ENCODE measurements at regions not wholly inside any gene's neighbourhood (a gene's known extent, or its start where the extent isn't known, plus 50 kb on each side); places are given as distances from the start of the nearest gene placed in this dataset.

- no peak for DNase-seq
These were observed 90.5 kb upstream of the PLXNA4 start for GRCh38 chr7:132666774-132667172.

GRCh38 chr7:132666071-132666773, 90.0 kb upstream of the PLXNA4 start:
- DNase-seq = peak in 1 of 2 donors; percentile 6

GRCh38 chr7:132656846-132657776, 80.8 kb upstream of the PLXNA4 start:
- no peak for DNase-seq

- DNase-seq = no peak
These were observed 80.1 kb upstream of the PLXNA4 start for GRCh38 chr7:132656341-132656740.

DNA sequence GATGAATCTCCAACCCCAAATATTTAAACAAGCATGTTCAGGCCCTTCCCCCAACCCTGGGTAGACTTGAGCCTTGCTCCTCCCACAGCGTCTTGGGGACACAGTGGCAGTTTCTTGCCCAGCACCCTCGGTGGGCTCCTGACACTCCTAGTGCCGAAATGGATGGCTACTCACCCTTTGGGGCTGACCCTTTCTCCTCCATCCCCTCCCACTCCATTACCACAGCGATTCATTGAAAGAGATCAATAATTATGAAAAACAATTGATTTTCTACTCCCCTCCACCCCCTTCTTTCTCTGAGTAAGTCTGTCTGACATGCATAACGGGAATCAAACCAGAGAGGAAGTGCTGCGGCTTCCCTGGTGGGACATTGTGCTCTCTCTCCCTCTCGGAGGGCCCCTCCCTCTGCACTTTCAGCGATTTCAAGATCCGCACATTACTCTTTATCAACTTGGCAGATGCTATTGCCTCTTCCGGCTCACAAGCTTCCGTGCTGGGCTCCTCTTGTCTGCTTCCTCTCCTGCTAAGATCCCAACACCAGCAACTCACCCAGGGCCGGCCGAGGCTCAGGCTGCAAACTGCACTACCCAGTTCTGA, 79.0 kb upstream of the PLXNA4 start:
- DNase-seq = peak in 1 of 2 donors; percentile 96

- DNase-seq = no peak
These were observed 77.9 kb upstream of the PLXNA4 start for GRCh38 chr7:132654150-132654549.

GRCh38 chr7:132653366-132653930, 77.2 kb upstream of the PLXNA4 start:
- DNase-seq = peak in 1 of 2 donors; percentile 49

- DNase-seq = no peak
These were observed 76.2 kb upstream of the PLXNA4 start for GRCh38 chr7:132652507-132652906.

- DNase-seq = no peak
These were observed 74.2 kb upstream of the PLXNA4 start for GRCh38 chr7:132650498-132650897.

GRCh38 chr7:132647311-132647710, 71.0 kb upstream of the PLXNA4 start:
- DNase-seq = no peak

- DNase-seq = no peak
These were observed 69.8 kb upstream of the PLXNA4 start for GRCh38 chr7:132646052-132646451.

DNA sequence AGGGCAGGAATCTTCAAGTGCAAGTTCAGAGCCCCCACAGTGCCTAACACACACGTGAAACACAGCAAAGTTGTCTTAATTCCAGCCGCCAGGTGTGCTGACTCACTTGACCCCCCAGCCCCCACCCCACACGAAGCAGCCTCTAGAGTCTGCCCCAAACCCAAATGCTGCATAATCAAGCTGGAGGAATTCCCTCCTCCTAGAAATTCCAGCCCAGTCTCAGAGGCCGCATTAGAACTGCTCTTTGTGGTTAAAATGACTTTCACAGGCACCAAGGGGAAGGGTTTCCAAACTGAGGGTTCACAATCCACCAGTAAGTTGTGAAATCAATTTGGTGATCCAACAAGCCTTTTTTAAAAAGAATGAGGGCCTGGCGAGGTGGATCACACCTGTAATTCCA, 67.0 kb upstream of the PLXNA4 start:
- no peak for DNase-seq

DNA sequence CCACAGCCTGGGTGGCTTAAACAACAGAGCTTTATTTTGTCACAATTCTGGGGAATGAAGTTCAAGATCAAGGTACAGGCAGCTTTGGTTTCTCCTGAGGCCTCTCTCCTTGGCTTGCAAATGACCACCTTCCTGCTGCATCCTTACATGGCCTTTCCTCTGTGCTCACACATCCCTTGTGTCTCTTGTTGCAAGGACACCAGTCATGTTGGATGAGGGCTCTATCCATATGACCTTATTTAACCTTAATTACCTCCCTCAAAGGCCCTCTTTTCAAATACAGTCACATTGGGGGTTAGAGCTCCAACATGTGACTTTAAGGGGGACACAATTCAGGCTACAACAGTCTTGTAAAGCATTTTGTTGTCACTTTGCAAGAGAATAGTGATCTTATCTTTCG, 65.0 kb upstream of the PLXNA4 start:
- DNase-seq = no peak

- no peak for DNase-seq
These were observed 63.7 kb upstream of the PLXNA4 start for GRCh38 chr7:132639983-132640382.

GRCh38 chr7:132638000-132638399, 61.7 kb upstream of the PLXNA4 start:
- DNase-seq = no peak

DNA sequence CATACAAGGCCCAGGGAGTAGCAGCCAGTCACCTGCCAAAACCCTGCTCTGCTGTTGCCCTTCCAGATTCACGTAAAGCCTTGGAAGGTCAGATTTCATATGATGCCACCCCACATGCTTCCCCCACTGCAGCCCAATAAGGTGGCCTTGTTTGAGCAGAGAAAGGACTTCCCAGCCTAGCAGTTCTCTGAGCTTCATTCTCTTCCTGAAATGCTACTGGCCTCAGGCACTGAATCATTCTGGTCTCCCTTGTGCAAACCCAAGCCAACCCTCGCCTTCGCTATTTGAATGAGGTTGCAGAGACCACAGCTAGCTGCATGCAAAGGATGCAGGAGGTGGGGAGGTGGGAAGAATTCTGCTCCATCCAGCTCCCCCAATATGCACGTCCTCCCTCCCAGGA, 60.3 kb upstream of the PLXNA4 start:
- DNase-seq = no peak

- DNase-seq = no peak
These were observed 58.9 kb upstream of the PLXNA4 start for GRCh38 chr7:132635127-132635526.

DNA sequence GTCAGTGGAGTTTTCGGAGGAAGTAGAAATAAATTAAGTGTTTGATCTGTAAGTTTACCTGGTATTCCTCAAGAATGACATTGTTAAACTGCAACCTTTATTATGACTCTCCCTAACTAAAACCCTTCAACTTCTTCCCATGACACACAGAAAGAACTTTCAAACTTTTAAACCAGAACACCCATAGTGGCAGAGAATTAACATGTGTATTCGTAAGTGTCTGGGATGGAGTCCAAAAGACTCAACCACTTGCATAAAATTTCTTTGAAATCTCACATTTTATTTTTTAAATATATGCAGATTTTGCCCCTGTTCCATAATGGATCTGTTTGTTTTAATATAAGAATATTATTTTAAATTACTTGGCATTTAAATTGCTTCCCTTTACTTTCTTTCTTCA, 54.6 kb upstream of the PLXNA4 start:
- DNase-seq = no peak

Measured in bone marrow (tissue), 2 donors.